Stimulated activated effector memory CD8-positive, alpha-beta T cell treated with anti-CD3 and anti-CD28 coated beads, Interleukin-12 subunit alpha, Interleukin-12 subunit beta, amount 100 ng/mL, for 72 hours (primary cell): ENCODE measurements at regions not wholly inside any gene's neighbourhood (a gene's known extent, or its start where the extent isn't known, plus 50 kb on each side); places are given as distances from the start of the nearest gene placed in this dataset.
A peak's percentile ranks its signal among the peaks of the same experiment; 100 is the strongest.

Source experiments
- ATAC-seq: fragments of 150-1000 bp; cut with Tn5 transposase; 2 replicates; pipeline ENCODE4 v1.10.0; 2021
- DNase-seq, 2 donors: peaks; one replicate each; pipeline ENCODE4 v3.0.0; 2021 to 2022; ENCODE audit warnings: low spot score in 2 of 2
- H3K27ac Mint-ChIP-seq: one replicate; pipeline ENCODE4 v1.8.0; 2022; ENCODE audit warnings: mild to moderate bottlenecking, mixed read lengths
- H3K36me3 Mint-ChIP-seq: one replicate; pipeline ENCODE4 v1.8.0; 2022; ENCODE audit warnings: mild to moderate bottlenecking, mixed read lengths
- H3K4me1 Mint-ChIP-seq: one replicate; pipeline ENCODE4 v1.8.0; 2022; ENCODE audit warnings: mixed read lengths
- H3K4me3 Mint-ChIP-seq: one replicate; pipeline ENCODE4 v1.8.0; 2022; ENCODE audit warnings: mild to moderate bottlenecking, mixed read lengths
- H3K9me3 Mint-ChIP-seq: one replicate; pipeline ENCODE4 v1.8.0; 2022; ENCODE audit warnings: mixed read lengths

- Mint-ChIP-seq H3K27ac (peak overlapping the region; percentile 53), H3K4me1 (no peaks in the 10 kb centered on the region), H3K4me3 (no peak overlapping the region), H3K9me3 (no peaks in the 10 kb centered on the region), H3K36me3 (no peaks in the 10 kb centered on the region)
- ATAC-seq (no peak), DNase-seq (no peak)
Observed at GRCh38 chr9:135419106-135419505, 60.5 kb upstream of the PPP1R26 start.

DNA sequence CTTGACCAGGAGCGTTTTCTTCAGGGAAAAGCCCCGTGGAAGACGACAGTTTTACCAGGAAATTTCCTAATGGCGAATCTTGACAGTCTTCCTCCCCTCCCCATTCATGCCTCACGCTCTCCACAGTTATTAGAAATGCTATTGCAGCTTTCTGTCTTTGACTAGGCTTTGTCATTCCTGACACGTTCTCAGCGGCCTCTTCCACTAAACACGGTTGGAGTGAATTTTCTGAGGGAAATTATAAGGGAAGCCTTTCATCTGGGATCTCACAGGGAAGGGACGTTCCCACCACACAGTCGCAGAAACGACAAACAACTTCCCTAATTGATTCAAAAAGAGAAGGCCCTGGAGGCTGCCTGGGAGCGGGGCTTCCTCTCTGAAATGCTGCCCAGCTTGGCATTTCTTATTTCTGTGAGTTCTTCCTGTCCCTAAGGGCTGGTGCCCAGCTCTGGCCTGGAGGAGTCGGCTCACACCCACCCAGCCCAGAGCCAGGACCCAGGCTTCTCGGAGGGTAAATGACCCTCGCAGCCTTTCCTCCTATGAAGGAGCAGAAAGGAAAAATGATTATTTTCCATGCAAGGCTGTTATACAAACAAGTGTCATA is 57.1 kb upstream of the PPP1R26 start:
- Mint-ChIP-seq H3K36me3 (no peaks in the 10 kb centered on the region), H3K9me3 (peaks cover 4% of the 10 kb centered on the region), H3K27ac (no peak overlapping the region), H3K4me1 (no peaks in the 10 kb centered on the region), H3K4me3 (no peak overlapping the region)
- DNase-seq (no peak), ATAC-seq (no peak)

GRCh38 chr9:135423725-135424124 is 55.9 kb upstream of the PPP1R26 start:
- Mint-ChIP-seq H3K4me3 (no peak overlapping the region), H3K4me1 (no peaks in the 10 kb centered on the region), H3K27ac (no peak overlapping the region), H3K36me3 (no peaks in the 10 kb centered on the region), H3K9me3 (peaks cover 6% of the 10 kb centered on the region)
- no peak for ATAC-seq
- DNase-seq, result no peak
